Progenitor cell of endocrine pancreas (in vitro differentiated cells): ENCODE measurements at regions not wholly inside any gene's neighbourhood (a gene's known extent, or its start where the extent isn't known, plus 50 kb on each side); places are given as distances from the start of the nearest gene placed in this dataset.

Experiments used
- DNase-seq: peaks from one replicate; pipeline ENCODE4 v3.0.0; 2021; ENCODE audit warnings: low spot score; ENCODE audit not compliant: unreplicated experiment
- H3K27ac Mint-ChIP-seq: 2 replicates; pipeline ENCODE4 v1.8.0; 2021; ENCODE audit warnings: mild to moderate bottlenecking, moderate library complexity, mixed read lengths
- H3K27me3 Mint-ChIP-seq: 2 replicates; pipeline ENCODE4 v1.8.0; 2021; ENCODE audit warnings: mixed read lengths
- H3K36me3 Mint-ChIP-seq: 2 replicates; pipeline ENCODE4 v1.8.0; 2022; ENCODE audit warnings: mixed read lengths; ENCODE audit not compliant: insufficient read depth
- H3K4me1 Mint-ChIP-seq: 2 replicates; pipeline ENCODE4 v1.8.0; 2021; ENCODE audit warnings: low read depth, mixed read lengths
- H3K4me3 Mint-ChIP-seq: 2 replicates; pipeline ENCODE4 v1.8.0; 2021; ENCODE audit warnings: low read depth, mild to moderate bottlenecking, moderate library complexity, mixed read lengths
- H3K9me3 Mint-ChIP-seq: 2 replicates; pipeline ENCODE4 v1.8.0; 2021; ENCODE audit warnings: low read depth, mixed read lengths
- TF ChIP-seq, protein P1 (sequence below): fragments of 200-600 bp; sonication (generic); IDR thresholded peaks from one replicate; pipeline ENCODE4 v1.5.0; 2021; ENCODE audit warnings: antibody characterized with exemption, mild to moderate bottlenecking; ENCODE audit not compliant: unreplicated experiment

DNA sequence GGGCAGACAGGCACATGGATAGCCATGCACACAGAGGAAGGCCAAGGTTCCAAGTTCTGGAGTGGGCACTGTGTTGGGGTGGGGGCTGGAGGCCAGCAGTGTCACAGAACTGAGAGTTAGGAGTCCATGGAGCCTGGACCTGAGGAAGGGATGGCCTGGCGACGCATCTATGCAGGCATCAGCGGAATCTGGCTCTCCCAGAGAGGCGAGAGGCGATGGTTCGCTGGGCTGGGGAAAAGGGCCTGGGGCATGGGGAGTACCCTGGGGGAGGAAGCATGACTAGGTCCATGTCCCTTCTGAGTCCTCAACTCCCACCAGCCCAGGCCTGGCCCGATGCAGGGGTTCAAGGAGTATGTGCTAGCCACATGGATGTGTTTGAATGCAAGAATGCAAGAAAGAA, 192.8 kb upstream of the LINGO1 start:
- Mint-ChIP-seq H3K27ac (no peak overlapping the region), H3K9me3 (no peaks in the 10 kb centered on the region), H3K27me3 (peaks cover 48% of the 10 kb centered on the region), H3K4me3 (no peak overlapping the region), H3K36me3 (no peaks in the 10 kb centered on the region), H3K4me1 (no peaks in the 10 kb centered on the region)
- DNase-seq: no peak
- TF ChIP-seq, protein P1, sequence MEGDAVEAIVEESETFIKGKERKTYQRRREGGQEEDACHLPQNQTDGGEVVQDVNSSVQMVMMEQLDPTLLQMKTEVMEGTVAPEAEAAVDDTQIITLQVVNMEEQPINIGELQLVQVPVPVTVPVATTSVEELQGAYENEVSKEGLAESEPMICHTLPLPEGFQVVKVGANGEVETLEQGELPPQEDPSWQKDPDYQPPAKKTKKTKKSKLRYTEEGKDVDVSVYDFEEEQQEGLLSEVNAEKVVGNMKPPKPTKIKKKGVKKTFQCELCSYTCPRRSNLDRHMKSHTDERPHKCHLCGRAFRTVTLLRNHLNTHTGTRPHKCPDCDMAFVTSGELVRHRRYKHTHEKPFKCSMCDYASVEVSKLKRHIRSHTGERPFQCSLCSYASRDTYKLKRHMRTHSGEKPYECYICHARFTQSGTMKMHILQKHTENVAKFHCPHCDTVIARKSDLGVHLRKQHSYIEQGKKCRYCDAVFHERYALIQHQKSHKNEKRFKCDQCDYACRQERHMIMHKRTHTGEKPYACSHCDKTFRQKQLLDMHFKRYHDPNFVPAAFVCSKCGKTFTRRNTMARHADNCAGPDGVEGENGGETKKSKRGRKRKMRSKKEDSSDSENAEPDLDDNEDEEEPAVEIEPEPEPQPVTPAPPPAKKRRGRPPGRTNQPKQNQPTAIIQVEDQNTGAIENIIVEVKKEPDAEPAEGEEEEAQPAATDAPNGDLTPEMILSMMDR: no peak

DNA sequence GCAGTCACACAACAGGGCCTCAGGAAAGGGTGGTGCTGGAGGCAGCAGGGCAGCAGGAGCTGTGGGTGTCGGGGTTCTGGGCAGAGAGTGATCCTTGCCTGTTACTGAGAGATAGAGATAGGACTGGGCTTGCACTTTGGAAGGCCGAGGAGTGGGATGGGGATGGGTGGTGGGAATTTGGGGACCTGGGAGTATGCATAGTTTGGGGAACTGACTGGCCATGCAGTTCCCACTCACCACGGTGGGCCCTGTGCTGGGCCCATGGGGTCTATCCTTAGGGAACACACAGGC, 192.5 kb upstream of the LINGO1 start:
- Mint-ChIP-seq H3K4me1 (no peaks in the 10 kb centered on the region), H3K36me3 (no peaks in the 10 kb centered on the region), H3K4me3 (no peak overlapping the region), H3K27me3 (peaks cover 50% of the 10 kb centered on the region), H3K27ac (no peak overlapping the region), H3K9me3 (no peaks in the 10 kb centered on the region)
- no peak for DNase-seq
- TF ChIP-seq, protein P1: no peak

DNA sequence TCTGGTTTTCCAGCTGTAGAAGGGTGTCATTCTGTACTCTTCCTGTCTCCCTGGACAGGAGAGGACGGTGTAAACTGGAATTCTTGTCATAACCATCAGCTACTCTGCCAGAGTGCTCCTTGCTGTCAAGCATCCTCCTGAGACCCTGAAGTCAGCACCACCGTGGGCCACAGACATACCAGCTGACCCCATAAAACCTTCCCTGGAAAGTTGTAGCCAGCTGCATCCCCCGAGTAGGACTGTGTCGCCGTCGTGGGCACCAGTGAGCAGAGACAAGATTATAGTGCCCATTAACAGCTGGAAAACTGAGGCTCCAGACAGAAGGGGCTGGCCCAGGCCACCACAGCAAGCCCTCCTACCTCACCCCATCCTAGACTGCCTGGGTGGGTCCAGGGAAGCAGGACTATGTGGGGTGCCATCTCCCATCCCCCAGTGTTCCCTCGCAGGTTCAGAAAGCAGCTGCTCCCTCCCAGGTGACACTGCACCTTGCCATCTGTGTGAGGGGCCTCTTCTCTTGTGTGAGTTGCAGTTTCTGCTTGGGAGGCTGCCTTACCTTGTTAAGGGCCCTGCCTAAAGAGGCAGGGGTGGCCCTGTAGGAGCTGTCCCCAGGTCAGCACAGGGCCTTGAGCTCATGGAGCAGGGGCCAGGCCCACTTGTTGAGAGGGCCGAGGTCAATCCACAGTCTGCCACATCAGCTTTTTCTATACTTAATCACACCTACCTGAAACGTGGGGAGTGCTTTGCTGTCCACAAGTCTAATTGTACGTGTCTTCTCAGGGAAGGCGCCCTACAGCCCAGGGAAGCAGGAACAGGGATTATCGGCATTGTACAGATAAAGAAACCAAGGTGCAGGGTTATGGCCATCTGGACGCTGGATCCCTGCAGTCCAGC, 191.9 kb upstream of the LINGO1 start:
- H3K4me1 Mint-ChIP-seq: no peaks in the 10 kb centered on the region
- TF ChIP-seq, protein P1: no peak
- H3K36me3 Mint-ChIP-seq: no peaks in the 10 kb centered on the region
- H3K27ac Mint-ChIP-seq: no peak overlapping the region
- H3K9me3 Mint-ChIP-seq: no peaks in the 10 kb centered on the region
- H3K27me3 Mint-ChIP-seq: peaks cover 50% of the 10 kb centered on the region
- no peak for DNase-seq
- no peak overlapping the region for H3K4me3 Mint-ChIP-seq

DNA sequence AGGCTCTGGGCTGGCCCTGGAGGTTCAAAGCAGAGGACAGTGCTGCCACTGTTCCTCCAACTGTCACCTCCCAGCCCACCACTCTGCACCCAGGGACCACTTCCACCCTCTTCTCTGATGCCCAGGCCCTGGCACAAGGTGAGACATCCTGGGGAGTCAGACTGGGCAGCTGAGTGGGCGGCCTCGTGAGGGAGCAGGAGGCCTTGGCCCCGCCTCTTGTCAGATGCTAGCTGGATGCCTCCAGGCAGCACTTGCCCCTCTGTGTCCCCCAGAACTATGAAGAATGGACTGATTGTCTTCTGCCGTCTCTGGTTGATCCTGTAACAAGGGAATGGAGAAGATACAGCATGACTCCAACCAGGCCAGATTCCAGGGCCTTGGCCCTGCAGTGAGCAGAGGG, 191.0 kb upstream of the LINGO1 start:
- no peak for DNase-seq
- H3K36me3 Mint-ChIP-seq: no peaks in the 10 kb centered on the region
- no peaks in the 10 kb centered on the region for H3K4me1 Mint-ChIP-seq
- H3K27ac Mint-ChIP-seq: no peak overlapping the region
- peaks cover 50% of the 10 kb centered on the region for H3K27me3 Mint-ChIP-seq
- no peaks in the 10 kb centered on the region for H3K9me3 Mint-ChIP-seq
- TF ChIP-seq, protein P1: no peak
- H3K4me3 Mint-ChIP-seq: no peak overlapping the region

DNA sequence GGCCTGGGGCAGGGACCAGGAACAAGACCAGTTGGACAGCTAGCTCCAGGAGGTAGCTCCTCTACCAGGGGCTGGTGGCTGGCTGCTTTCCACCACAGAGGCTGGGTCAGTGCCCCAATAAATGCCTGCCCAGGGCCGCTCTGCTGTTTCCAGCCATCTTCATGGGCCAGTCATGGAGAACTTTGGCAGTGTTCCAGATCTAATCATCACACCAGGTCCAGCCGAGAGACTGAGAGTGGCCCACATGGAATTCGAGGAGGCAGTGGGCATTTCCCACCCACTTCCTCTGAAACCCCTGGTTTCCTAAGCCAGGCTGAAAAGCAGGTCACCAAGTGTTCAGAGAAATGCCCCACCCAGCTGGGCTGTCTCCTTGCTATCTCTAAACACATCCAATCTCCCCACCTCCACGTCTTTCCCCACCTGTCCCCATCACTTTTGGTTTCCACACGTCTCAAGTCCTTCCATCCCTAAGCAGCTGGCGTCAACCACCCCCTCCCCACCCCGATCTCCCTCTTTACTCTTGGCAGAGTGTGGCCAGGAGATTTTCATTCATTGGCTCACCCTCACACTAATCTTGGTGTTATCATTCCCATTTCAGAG, 190.0 kb upstream of the LINGO1 start:
- TF ChIP-seq, protein P1: no peak
- H3K4me1 Mint-ChIP-seq: peaks cover under 1% of the 10 kb centered on the region
- no peak for DNase-seq
- H3K4me3 Mint-ChIP-seq: no peak overlapping the region
- no peaks in the 10 kb centered on the region for H3K36me3 Mint-ChIP-seq
- peaks cover 44% of the 10 kb centered on the region for H3K27me3 Mint-ChIP-seq
- no peak overlapping the region for H3K27ac Mint-ChIP-seq
- no peaks in the 10 kb centered on the region for H3K9me3 Mint-ChIP-seq
